ENCODE measurements at regions not wholly inside any gene's neighbourhood (a gene's known extent, or its start where the extent isn't known, plus 50 kb on each side); places are given as distances from the start of the nearest gene placed in this dataset.

DNA sequence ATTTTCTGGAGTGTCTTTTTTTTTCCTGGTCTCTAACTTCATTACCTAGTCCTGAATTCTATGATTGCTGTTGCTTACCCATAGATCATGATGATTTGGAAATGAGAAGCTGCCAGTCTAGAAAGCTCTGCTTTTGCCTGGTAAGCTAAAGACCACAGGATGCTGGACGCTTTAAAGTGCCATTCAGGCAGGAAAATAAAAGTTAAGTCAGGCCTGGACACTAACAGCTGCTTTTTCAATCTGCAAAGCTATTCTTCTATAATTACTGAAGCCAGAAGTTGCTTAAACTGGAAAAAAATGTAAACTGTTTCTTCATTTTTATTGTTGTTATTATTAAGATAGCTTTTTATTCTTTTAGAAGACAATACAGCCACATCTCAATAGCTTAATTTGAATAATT, 129.8 kb upstream of the SPACA1 start:
- POLR2A ChIA-PET, result no interaction called here
- Mint-ChIP-seq H3K27me3 (peaks cover 0 to 23% (median 5%) of the 10 kb centered on the region in 5 donors), H3K4me1 (peaks cover 0 to 44% (median 1%) of the 10 kb centered on the region in 4 donors), H3K9me3 (peaks cover 0 to 2% (median 0%) of the 10 kb centered on the region in 9 donors), H3K36me3 (no peaks in the 10 kb centered on the region), H3K27ac (no peak overlapping the region), H3K4me3 (no peak overlapping the region)
- DNase-seq (no peak), ATAC-seq (no peak)

- H3K27me3 Mint-ChIP-seq, result peaks cover 0 to 21% (median 5%) of the 10 kb centered on the region in 5 donors
- H3K4me1 Mint-ChIP-seq, result peaks cover 0 to 30% (median 1%) of the 10 kb centered on the region in 4 donors
- POLR2A ChIA-PET, result no interaction called here
- DNase-seq, result no peak
- H3K4me3 Mint-ChIP-seq, result no peak overlapping the region
- H3K9me3 Mint-ChIP-seq, result peaks cover 0 to 2% (median 0%) of the 10 kb centered on the region in 9 donors
- H3K27ac Mint-ChIP-seq, result no peak overlapping the region
- ATAC-seq, result no peak
- H3K36me3 Mint-ChIP-seq, result no peaks in the 10 kb centered on the region
Observed at GRCh38 chr6:87916446-87916845, 131.2 kb upstream of the SPACA1 start.

- H3K4me3 Mint-ChIP-seq, result no peak overlapping the region
- ATAC-seq (no peak), DNase-seq (no peak)
- H3K4me1 Mint-ChIP-seq, result peaks cover 0 to 15% (median 1%) of the 10 kb centered on the region in 4 donors
- H3K36me3 Mint-ChIP-seq, result no peaks in the 10 kb centered on the region
- H3K9me3 Mint-ChIP-seq, result peaks cover 0 to 2% (median 0%) of the 10 kb centered on the region in 9 donors
- POLR2A ChIA-PET, result no interaction called here
- no peak overlapping the region for H3K27ac Mint-ChIP-seq
- peaks cover under 1 to 9% (median 5%) of the 10 kb centered on the region in 5 donors for H3K27me3 Mint-ChIP-seq
Observed at GRCh38 chr6:87914637-87915395, 132.8 kb upstream of the SPACA1 start.

GRCh38 chr6:87913974-87914373, 133.7 kb upstream of the SPACA1 start:
- Mint-ChIP-seq H3K4me3 (no peak overlapping the region), H3K27me3 (peaks cover 0 to 9% (median 5%) of the 10 kb centered on the region in 5 donors), H3K9me3 (peaks cover 0 to 2% (median 0%) of the 10 kb centered on the region in 9 donors), H3K4me1 (peaks cover 2 to 16% (median 6%) of the 10 kb centered on the region in 4 donors), H3K36me3 (no peaks in the 10 kb centered on the region), H3K27ac (no peak overlapping the region)
- POLR2A ChIA-PET, result no interaction called here
- ATAC-seq (no peak), DNase-seq (no peak)

DNA sequence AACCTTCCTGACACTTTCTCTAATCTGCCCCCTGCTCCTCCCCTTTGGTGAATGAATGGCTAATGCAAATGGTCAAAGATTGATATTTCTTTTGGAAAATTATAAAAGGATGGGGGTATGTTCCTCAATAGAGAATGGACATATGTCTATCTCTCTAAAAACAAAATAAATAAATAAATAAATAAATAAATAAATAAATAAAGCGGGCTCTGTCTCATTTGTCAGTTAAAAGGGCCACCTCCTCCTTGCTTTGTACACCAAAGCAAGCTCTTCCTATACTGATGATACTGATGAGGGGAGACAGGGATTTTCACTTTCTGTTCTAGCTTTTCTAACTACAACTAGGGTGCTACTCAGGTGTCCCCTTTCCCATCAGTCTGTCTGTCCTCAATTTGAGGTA, 135.5 kb upstream of the SPACA1 start:
- DNase-seq (no peak), ATAC-seq (no peak)
- Mint-ChIP-seq H3K4me1 (peaks cover 8 to 26% (median 23%) of the 10 kb centered on the region in 4 donors), H3K27ac (no peak overlapping the region), H3K27me3 (peaks cover 0 to 9% (median 5%) of the 10 kb centered on the region in 5 donors), H3K36me3 (no peaks in the 10 kb centered on the region), H3K9me3 (peaks cover 0 to 2% (median 0%) of the 10 kb centered on the region in 9 donors), H3K4me3 (no peak overlapping the region)
- POLR2A ChIA-PET, result no interaction called here

- Mint-ChIP-seq H3K4me3 (no peak overlapping the region), H3K36me3 (no peaks in the 10 kb centered on the region), H3K27ac (peak overlapping the region in 1 of 10 donors; percentile 32), H3K27me3 (peaks cover 0 to 11% (median 5%) of the 10 kb centered on the region in 5 donors), H3K4me1 (peaks cover 11 to 32% (median 28%) of the 10 kb centered on the region in 4 donors), H3K9me3 (peaks cover 0 to 1% (median 0%) of the 10 kb centered on the region in 9 donors)
- POLR2A ChIA-PET, result no interaction called here
- no peak for ATAC-seq
- no peak for DNase-seq
Observed at GRCh38 chr6:87909849-87910248, 137.8 kb upstream of the SPACA1 start.

DNA sequence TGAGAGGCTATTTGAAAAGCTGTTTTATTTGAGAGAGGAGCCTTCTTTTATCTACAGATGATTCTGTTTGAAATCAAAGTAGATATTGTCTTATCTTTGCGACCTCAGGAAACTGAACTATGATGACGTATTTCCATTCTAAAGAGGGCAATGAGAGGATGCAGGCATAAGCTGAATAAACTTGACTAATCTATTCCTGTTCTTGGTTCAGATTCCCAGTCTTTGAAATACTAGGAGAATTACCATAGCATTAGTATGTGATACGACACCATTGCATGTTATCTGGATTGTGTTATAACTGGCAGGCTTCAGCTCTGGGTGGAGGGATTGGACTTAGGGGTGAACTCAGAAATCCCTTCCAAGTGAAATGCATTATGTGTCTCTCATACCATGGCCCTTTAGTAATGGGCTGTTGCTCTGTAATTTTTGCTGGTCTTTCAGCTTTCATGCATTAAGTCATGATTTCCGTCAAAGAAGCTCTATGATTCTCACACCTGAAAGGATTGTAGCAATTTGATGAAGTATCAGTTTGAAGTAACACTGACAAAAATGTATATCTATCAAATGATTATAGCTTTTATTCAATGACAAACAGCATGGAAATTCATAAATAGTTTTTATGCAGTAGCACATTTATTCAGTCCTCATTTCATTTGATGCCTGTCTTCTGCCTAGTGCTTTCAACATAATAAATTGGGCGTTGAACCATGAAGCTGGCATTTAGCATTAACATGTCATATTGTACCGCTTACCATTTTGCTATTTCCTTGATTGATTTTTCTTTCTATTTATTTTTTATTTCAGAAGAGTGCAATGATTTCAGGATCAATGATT, 138.4 kb upstream of the SPACA1 start:
- peak in 1 of 2 donors; percentile 43 for ATAC-seq
- peaks cover 0 to 11% (median 5%) of the 10 kb centered on the region in 5 donors for H3K27me3 Mint-ChIP-seq
- peaks cover 11 to 32% (median 27%) of the 10 kb centered on the region in 4 donors for H3K4me1 Mint-ChIP-seq
- H3K36me3 Mint-ChIP-seq, result no peaks in the 10 kb centered on the region
- no peak overlapping the region for H3K27ac Mint-ChIP-seq
- peak in 2 of 10 donors; percentile 19 to 21 for DNase-seq
- peaks cover 0 to 1% (median 0%) of the 10 kb centered on the region in 9 donors for H3K9me3 Mint-ChIP-seq
- POLR2A ChIA-PET, result no interaction called here
- H3K4me3 Mint-ChIP-seq, result peak overlapping the region in 7 of 10 donors; percentile 12 to 61 (median 39)

- peak overlapping the region in 2 of 10 donors; percentile 30 to 61 for H3K4me3 Mint-ChIP-seq
- DNase-seq (peak in 5 of 10 donors; percentile 5 to 61 (median 49)), ATAC-seq (peak; percentile 25 to 78)
- POLR2A ChIA-PET, result no interaction called here
- H3K4me1 Mint-ChIP-seq, result peaks cover 11 to 32% (median 27%) of the 10 kb centered on the region in 4 donors
- no peaks in the 10 kb centered on the region for H3K36me3 Mint-ChIP-seq
- H3K27ac Mint-ChIP-seq, result no peak overlapping the region
- peaks cover 0 to 1% (median 0%) of the 10 kb centered on the region in 9 donors for H3K9me3 Mint-ChIP-seq
- H3K27me3 Mint-ChIP-seq, result peaks cover 0 to 13% (median 0%) of the 10 kb centered on the region in 5 donors
Observed at GRCh38 chr6:87907521-87907920, 140.1 kb upstream of the SPACA1 start.

DNA sequence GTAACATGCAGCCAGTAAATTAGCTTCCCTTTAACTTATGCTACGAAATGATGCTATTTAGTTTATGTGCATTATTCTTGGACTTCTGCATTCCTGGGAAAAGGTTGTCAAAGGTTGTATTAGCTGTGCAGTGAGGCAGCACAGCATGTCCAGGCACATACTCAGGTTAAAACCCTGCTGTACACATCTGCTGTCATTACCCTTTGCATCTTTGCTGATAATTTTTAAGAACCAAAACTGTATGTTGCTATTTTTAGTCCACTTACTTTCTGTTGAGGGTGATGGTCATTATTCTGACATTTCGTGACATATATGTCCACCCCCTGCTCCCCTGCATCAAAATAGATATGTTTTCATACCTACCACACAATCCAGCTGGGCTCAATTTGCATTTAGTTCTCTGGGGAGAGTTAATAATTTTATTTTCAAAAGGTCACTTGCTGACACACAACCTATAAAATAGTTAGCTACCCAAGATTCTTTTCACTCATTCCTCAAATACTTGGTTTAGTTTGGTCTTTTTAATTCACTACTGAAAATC, 142.5 kb upstream of the SPACA1 start:
- Mint-ChIP-seq H3K4me3 (no peak overlapping the region), H3K36me3 (no peaks in the 10 kb centered on the region), H3K4me1 (peaks cover 11 to 32% (median 27%) of the 10 kb centered on the region in 4 donors), H3K27me3 (peaks cover 0 to 4% (median 0%) of the 10 kb centered on the region in 5 donors), H3K27ac (no peak overlapping the region), H3K9me3 (peaks cover 0 to 1% (median 0%) of the 10 kb centered on the region in 9 donors)
- no peak for DNase-seq
- POLR2A ChIA-PET, result no interaction called here
- ATAC-seq, result no peak

GRCh38 chr6:87904011-87904410, 143.6 kb upstream of the SPACA1 start:
- no peak for ATAC-seq
- POLR2A ChIA-PET, result no interaction called here
- Mint-ChIP-seq H3K36me3 (no peaks in the 10 kb centered on the region), H3K27ac (no peak overlapping the region), H3K4me3 (no peak overlapping the region), H3K9me3 (no peaks in the 10 kb centered on the region), H3K4me1 (peaks cover 10 to 25% (median 23%) of the 10 kb centered on the region in 4 donors), H3K27me3 (peaks cover 0 to 3% (median 0%) of the 10 kb centered on the region in 5 donors)
- no peak for DNase-seq

DNA sequence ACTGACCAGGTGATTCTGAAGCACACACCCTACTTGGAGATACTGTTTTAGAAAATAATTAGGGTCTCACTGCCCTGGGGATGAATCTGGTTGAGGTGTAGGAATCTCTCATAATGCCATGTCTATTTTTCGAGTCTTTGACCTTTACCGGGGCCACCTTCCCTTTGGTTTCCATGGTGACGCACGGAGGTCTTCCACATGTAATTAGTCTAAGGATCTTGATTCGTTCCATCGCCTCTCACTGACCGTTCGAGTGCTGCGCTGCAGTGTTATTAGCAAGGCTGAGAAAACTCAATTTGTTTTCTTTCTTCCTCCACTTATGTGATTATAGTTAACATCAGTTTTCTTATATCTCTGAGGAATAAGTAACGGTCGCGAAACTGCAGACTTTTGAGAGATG, 144.3 kb upstream of the SPACA1 start:
- Mint-ChIP-seq H3K9me3 (no peaks in the 10 kb centered on the region), H3K27ac (peak overlapping the region in 1 of 10 donors; percentile 9), H3K36me3 (no peaks in the 10 kb centered on the region), H3K27me3 (peaks cover 0 to 3% (median 0%) of the 10 kb centered on the region in 5 donors), H3K4me3 (no peak overlapping the region), H3K4me1 (peaks cover 7 to 18% (median 16%) of the 10 kb centered on the region in 4 donors)
- DNase-seq (no peak), ATAC-seq (no peak)
- POLR2A ChIA-PET, result no interaction called here

DNA sequence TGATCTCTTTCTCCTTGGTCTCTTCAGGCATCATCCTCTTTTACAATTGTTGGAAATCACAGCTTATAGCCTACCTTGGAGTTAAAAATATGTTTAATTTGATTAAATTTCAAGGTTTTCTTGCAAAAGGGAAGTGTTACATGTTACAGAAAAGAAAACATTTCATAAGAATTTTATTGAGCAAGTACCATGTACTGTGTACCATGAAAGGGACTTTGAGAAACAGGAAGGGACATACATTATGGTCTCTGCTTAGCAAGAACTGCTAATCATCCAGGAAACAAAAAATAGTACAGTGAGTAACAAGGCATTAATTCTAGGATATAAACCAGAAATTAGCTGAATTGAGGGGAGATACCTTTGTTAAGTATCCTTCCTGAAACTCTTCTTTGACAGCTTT, 145.3 kb upstream of the SPACA1 start:
- no peak for ATAC-seq
- Mint-ChIP-seq H3K27ac (no peak overlapping the region), H3K27me3 (peaks cover 0 to 3% (median 0%) of the 10 kb centered on the region in 5 donors), H3K4me1 (peaks cover 6 to 10% (median 8%) of the 10 kb centered on the region in 4 donors), H3K4me3 (no peak overlapping the region), H3K36me3 (no peaks in the 10 kb centered on the region), H3K9me3 (no peaks in the 10 kb centered on the region)
- no peak for DNase-seq
- POLR2A ChIA-PET, result no interaction called here

Measured in naive thymus-derived CD8-positive, alpha-beta T cell (primary cell).